Stomach (tissue), 8 donors: ENCODE measurements at regions not wholly inside any gene's neighbourhood (a gene's known extent, or its start where the extent isn't known, plus 50 kb on each side); places are given as distances from the start of the nearest gene placed in this dataset.
"Not testable (repeated sequence)": the region's sequence is repeated elsewhere in the genome, so short reads cannot be mapped to it uniquely, and the experiment has no call there.

ENCODE experiments used
- DNase-seq, 2 donors: peaks; one replicate each; pipeline versions ENCODE4 v3.0.0 to v3.0.0-alpha.2; 2013 to 2019
- H3K27ac ChIP-seq, 5 donors: fragments of 200-600 bp in 4 of 5; sonication (generic) in 4 of 5; one replicate each; pipeline ENCODE4 v1.5.1; 2013 to 2019; ENCODE audit warnings: mild to moderate bottlenecking in 1 of 5, moderate library complexity in 1 of 5
- H3K27me3 ChIP-seq, 3 donors: fragments of 200-600 bp; sonication (generic); one replicate each; pipeline ENCODE4 v1.5.1; 2017 to 2019; ENCODE audit warnings: mixed run types in 1 of 3
- H3K36me3 ChIP-seq, 4 donors: fragments of 200-600 bp; sonication (generic); 1 replicate in 3 of 4; 2 replicates in 1 of 4; pipeline ENCODE4 v1.5.1; 2016 to 2019
- H3K4me1 ChIP-seq, 4 donors: fragments of 200-600 bp; sonication (generic); one replicate each; pipeline ENCODE4 v1.5.1; 2016 to 2019
- H3K4me3 ChIP-seq, 4 donors: fragments of 200-600 bp; sonication (generic) in 3 of 4; one replicate each; pipeline ENCODE4 v1.5.1; 2016 to 2019; ENCODE audit warnings: mild to moderate bottlenecking in 1 of 4
- H3K9me3 ChIP-seq, 4 donors: fragments of 200-600 bp; sonication (generic); one replicate each; pipeline ENCODE4 v1.5.1; 2016 to 2019
- EP300 ChIP-seq: sonication (generic); formaldehyde crosslinking; IDR thresholded peaks from one replicate; pipeline ENCODE4 v1.6.1; 2017; ENCODE audit warnings: antibody characterized with exemption
- POLR2A ChIP-seq, 4 donors: fragments of 450-650 bp; IDR thresholded peaks; one replicate each; pipeline ENCODE4 v1.6.1; 2016; ENCODE audit warnings: antibody characterized with exemption in 4 of 4, control low read depth in 2 of 4, mild to moderate bottlenecking in 1 of 4, moderate library complexity in 1 of 4
- POLR2AphosphoS5 ChIP-seq, 3 donors: sonication (generic); formaldehyde crosslinking; IDR thresholded peaks; one replicate each; pipeline ENCODE4 v1.6.1; 2016; ENCODE audit warnings: antibody characterized with exemption in 3 of 3
- WGBS, 5 donors: extraction: QIAGEN DNeasy Blood & Tissue Kit in 3 of 5; methylation state at CpG; one replicate each; pipeline versions ENCODE4 v1.1.5 to v1.1.7; 2013 to 2018; 5-methylcytosine and 5-hydroxymethylcytosine counted together
- intact Hi-C: fragments of 100-400 bp; cut with DNase I; formaldehyde crosslinking; loops from one replicate; pipeline ENCODE4 v1.15.1; 2023; ENCODE audit warnings: low total_unique reads
- TF ChIP-seq, protein P1 (sequence below), 7 experiments: fragments of 450-650 bp in 4 of 7; fragments of 200-600 bp in 3 of 7; sonication (generic) in 3 of 7; IDR thresholded peaks; one replicate each; pipeline ENCODE4 v1.5.1; 2016 to 2019; ENCODE audit warnings: antibody characterized with exemption in 7 of 7, control low read depth in 2 of 7, mild to moderate bottlenecking in 1 of 7
- donor health status: healthy with polysubstance abuse.
- donor health status: Bipolar disorder and iron deficiency.
- donor health status: healthy.

DNA sequence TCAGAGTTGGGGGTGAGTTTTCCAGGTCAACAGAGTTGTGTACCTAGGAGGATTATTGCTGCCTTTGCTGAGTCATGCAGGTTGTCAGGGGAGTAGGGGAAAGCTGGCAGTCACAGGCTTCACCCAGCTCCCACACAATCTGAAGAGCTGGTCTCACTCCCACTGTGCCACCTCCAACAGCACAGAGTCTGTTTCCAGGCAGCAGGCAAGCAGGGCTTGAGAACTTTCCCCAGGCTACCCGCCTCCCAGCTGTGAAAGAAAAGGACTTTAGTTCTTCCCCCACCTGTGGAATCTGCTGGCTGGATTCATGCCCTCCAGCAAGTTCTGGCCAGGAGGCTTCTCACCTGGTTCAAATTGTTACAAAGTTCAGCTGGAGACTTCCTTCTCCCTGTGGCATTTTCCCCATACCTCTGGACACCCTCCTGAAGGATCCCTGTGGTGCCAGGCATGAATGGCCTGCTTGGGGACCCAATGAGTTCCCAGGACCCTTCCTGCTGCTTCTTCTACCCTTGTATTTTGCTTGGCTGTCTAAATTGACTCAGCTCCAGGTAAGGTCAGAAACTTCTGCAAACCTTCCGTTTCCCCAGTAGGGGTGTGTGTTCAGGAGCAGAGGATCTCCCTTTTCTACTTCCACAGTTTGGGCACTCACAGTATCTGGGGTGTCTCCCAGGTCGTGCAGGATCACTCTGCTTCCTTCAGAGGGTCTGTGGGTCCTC lies 378.1 kb upstream of the MAN1A1 start:
- intact Hi-C loops, result no loop called here
- WGBS, 5 donors, result 48 to 59% (median 57%) methylated on average over 3 of the region's 3 CpGs
- Histone ChIP-seq H3K4me1 (peaks cover 0 to 7% (median 0%) of the 10 kb centered on the region in 4 donors), H3K4me3 (no peak overlapping the region), H3K9me3 (no peaks in the 10 kb centered on the region), H3K27ac (no peak overlapping the region), H3K27me3 (no peaks in the 10 kb centered on the region), H3K36me3 (no peaks in the 10 kb centered on the region)
- DNase-seq, result peak; percentile 25 to 39
- TF ChIP-seq POLR2A (IDR thresholded peaks at IDR 0.05) (no peak), POLR2AphosphoS5 (IDR thresholded peaks at IDR 0.05) (no peak), EP300 (no peak)
- TF ChIP-seq, protein P1, sequence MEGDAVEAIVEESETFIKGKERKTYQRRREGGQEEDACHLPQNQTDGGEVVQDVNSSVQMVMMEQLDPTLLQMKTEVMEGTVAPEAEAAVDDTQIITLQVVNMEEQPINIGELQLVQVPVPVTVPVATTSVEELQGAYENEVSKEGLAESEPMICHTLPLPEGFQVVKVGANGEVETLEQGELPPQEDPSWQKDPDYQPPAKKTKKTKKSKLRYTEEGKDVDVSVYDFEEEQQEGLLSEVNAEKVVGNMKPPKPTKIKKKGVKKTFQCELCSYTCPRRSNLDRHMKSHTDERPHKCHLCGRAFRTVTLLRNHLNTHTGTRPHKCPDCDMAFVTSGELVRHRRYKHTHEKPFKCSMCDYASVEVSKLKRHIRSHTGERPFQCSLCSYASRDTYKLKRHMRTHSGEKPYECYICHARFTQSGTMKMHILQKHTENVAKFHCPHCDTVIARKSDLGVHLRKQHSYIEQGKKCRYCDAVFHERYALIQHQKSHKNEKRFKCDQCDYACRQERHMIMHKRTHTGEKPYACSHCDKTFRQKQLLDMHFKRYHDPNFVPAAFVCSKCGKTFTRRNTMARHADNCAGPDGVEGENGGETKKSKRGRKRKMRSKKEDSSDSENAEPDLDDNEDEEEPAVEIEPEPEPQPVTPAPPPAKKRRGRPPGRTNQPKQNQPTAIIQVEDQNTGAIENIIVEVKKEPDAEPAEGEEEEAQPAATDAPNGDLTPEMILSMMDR (IDR thresholded peaks at IDR 0.05), result no peak

DNA sequence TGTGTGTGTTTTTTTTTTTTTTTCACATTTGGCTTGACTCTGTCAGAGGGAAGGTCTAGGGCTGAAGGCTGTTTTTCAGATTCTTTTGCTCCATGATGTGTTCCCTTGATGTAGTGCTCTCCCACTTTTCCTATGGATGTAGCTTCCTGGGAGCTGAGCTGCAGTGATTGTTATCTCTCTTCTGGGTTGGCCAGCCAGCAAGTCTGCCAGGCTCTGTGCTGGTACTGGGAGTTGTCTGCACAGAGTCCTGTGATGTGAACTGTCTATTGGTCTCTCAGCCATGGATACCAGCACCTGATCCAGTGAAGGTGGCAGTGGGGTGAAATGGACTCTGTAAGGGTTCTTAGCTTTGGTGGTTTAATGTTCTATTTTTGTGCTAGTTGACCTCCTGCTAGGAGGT lies 377.4 kb upstream of the MAN1A1 start:
- intact Hi-C loops, H3K36me3 ChIP-seq, H3K27me3 ChIP-seq, H3K4me3 ChIP-seq, H3K9me3 ChIP-seq, DNase-seq, H3K27ac ChIP-seq, H3K4me1 ChIP-seq: not testable (repeated sequence)

DNA sequence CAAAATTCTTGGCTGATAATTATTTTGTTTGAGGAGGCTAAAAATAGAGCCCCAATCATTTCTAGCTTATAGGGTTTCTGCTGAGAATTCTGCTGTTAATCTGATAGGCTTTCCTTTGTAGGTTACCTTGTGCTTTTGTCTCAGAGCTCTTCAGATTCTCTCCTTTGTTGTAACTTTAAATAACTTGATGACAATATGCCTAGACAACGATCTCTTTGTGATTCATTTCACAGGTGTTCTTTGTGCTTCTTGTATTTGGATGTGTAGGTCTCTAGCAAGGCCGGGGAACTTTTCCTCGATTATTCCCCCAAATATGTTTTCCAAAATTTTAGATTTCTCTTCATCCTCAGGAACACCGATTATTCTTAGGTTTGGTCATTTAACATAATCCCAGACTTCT lies 376.5 kb upstream of the MAN1A1 start:
- Histone ChIP-seq H3K4me3 (no peak overlapping the region), H3K27me3 (no peaks in the 10 kb centered on the region), H3K9me3 (no peaks in the 10 kb centered on the region), H3K27ac (no peak overlapping the region), H3K36me3 (no peaks in the 10 kb centered on the region), H3K4me1 (peaks cover 0 to 7% (median 0%) of the 10 kb centered on the region in 4 donors)
- 73 to 89% (median 88%) methylated on average over 4 of the region's 4 CpGs for WGBS, 5 donors
- no peak for TF ChIP-seq EP300
- TF ChIP-seq, protein P1 (IDR thresholded peaks at IDR 0.05), result no peak
- no peak for TF ChIP-seq POLR2AphosphoS5 (IDR thresholded peaks at IDR 0.05)
- TF ChIP-seq POLR2A (IDR thresholded peaks at IDR 0.05), result no peak
- no peak for DNase-seq
- intact Hi-C loops, result no loop called here

DNA sequence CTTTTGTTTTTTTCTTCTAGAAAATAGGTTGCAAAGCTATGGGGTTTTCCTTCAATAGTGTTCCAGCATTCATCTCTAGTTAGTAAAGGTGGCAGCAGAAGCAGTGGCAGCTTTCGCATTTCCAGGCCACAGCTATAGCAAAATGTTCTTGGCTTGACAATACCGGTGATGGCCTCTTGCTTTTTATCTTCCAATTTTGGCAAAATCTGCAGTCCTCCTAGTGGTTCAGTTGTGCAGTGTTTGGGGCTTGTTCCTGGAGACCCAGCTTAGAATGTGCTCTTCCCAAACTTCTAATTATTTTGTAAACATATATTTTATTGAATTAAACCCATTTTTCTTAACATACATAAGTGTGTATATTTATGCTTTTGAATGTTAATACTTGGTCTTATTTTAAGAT lies 370.6 kb upstream of the MAN1A1 start:
- Histone ChIP-seq H3K9me3 (no peaks in the 10 kb centered on the region), H3K27ac (no peak overlapping the region), H3K36me3 (no peaks in the 10 kb centered on the region), H3K4me3 (no peak overlapping the region), H3K4me1 (peaks cover 0 to 3% (median 0%) of the 10 kb centered on the region in 4 donors), H3K27me3 (no peaks in the 10 kb centered on the region)
- TF ChIP-seq POLR2A (IDR thresholded peaks at IDR 0.05) (no peak), EP300 (no peak), POLR2AphosphoS5 (IDR thresholded peaks at IDR 0.05) (no peak)
- intact Hi-C loops, result no loop called here
- WGBS, 5 donors, result 86 to 95% (median 90%) methylated on average over 2 of the region's 2 CpGs
- DNase-seq, result no peak

DNA sequence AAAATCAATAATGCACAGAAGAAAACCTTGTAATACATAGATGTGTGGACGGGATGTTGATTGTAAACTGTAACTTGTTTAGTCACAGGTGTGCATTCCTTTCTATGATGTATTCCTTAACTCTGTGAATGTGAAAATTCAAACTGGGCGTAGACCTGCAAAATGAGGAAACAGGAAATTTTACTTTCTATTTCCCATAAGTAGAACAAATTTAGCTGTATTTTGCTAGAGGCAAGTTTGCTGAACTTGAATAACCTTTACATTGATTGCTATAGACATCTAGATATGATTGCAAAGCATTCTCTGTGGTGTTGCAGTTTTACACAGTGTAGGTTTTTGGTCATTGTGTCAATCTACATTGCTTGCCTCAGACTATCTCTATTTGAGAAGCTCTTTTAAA lies 368.4 kb upstream of the MAN1A1 start:
- no peak for TF ChIP-seq POLR2A (IDR thresholded peaks at IDR 0.05)
- TF ChIP-seq EP300, result no peak
- TF ChIP-seq POLR2AphosphoS5 (IDR thresholded peaks at IDR 0.05), result no peak
- TF ChIP-seq, protein P1 (IDR thresholded peaks at IDR 0.05), result no peak
- intact Hi-C loops, result no loop called here
- DNase-seq, result no peak
- no peaks in the 10 kb centered on the region for H3K9me3 ChIP-seq
- H3K27me3 ChIP-seq, result no peaks in the 10 kb centered on the region
- H3K36me3 ChIP-seq, result no peaks in the 10 kb centered on the region
- H3K4me3 ChIP-seq, result no peak overlapping the region
- H3K27ac ChIP-seq, result no peak overlapping the region
- peaks cover 0 to 3% (median 0%) of the 10 kb centered on the region in 4 donors for H3K4me1 ChIP-seq
- 60 to 76% (median 71%) methylated on average over 2 of the region's 2 CpGs for WGBS, 5 donors
